Choroid plexus epithelial cell (primary cell): ENCODE measurements at regions not wholly inside any gene's neighbourhood (a gene's known extent, or its start where the extent isn't known, plus 50 kb on each side); places are given as distances from the start of the nearest gene placed in this dataset.
A peak's percentile ranks its signal among the peaks of the same experiment; 100 is the strongest.
"Not testable (repeated sequence)": the region's sequence is repeated elsewhere in the genome, so short reads cannot be mapped to it uniquely, and the experiment has no call there.

Experiments
- DNase-seq: peaks from one replicate; pipeline ENCODE4 v3.0.0-alpha.2; 2010; ENCODE audit warnings: low read depth
- H3K4me3 ChIP-seq: 2 replicates; pipeline ENCODE4 v1.5.1; 2011; ENCODE audit warnings: low read depth, mild to moderate bottlenecking, control low read depth, low read length, moderate library complexity
- CTCF ChIP-seq: conservative IDR thresholded peaks from 2 replicates; pipeline ENCODE4 v1.5.1; 2011; ENCODE audit warnings: low read depth, mild to moderate bottlenecking, control low read depth, inconsistent platforms, low read length, moderate library complexity

GRCh38 chrX:82721891-82722290 lies 786.2 kb upstream of the POU3F4 start:
- no peak for TF ChIP-seq CTCF
- H3K4me3 ChIP-seq = no peak overlapping the region
- no peak for DNase-seq

- no peak for TF ChIP-seq CTCF
- DNase-seq = no peak
- no peak overlapping the region for H3K4me3 ChIP-seq
These were observed 784.3 kb upstream of the POU3F4 start for GRCh38 chrX:82723806-82724205.

- not testable (repeated sequence) for DNase-seq, H3K4me3 ChIP-seq
These were observed 780.7 kb upstream of the POU3F4 start for GRCh38 chrX:82727436-82727835.

- DNase-seq = no peak
These were observed 775.2 kb upstream of the POU3F4 start for GRCh38 chrX:82732861-82733260.

GRCh38 chrX:82734140-82734539 lies 774.0 kb upstream of the POU3F4 start:
- TF ChIP-seq CTCF = no peak
- no peak overlapping the region for H3K4me3 ChIP-seq
- peak; percentile 25 for DNase-seq

More at GRCh38 chrX:82732861-82733260, 775.2 kb upstream of the POU3F4 start:
- H3K4me3 ChIP-seq = no peak overlapping the region
- no peak for TF ChIP-seq CTCF

- DNase-seq, H3K4me3 ChIP-seq: not testable (repeated sequence)
These were observed 769.8 kb upstream of the POU3F4 start for GRCh38 chrX:82738313-82738712.

GRCh38 chrX:82742351-82742750 lies 765.7 kb upstream of the POU3F4 start:
- DNase-seq = no peak
- TF ChIP-seq CTCF = no peak
- no peak overlapping the region for H3K4me3 ChIP-seq

GRCh38 chrX:82745725-82746124 lies 762.4 kb upstream of the POU3F4 start:
- not testable (repeated sequence) for DNase-seq, H3K4me3 ChIP-seq

GRCh38 chrX:82748906-82749505 lies 759.1 kb upstream of the POU3F4 start:
- DNase-seq = no peak
- H3K4me3 ChIP-seq = no peak overlapping the region
- no peak for TF ChIP-seq CTCF
